ENCODE measurements at regions not wholly inside any gene's neighbourhood (a gene's known extent, or its start where the extent isn't known, plus 50 kb on each side); places are given as distances from the start of the nearest gene placed in this dataset.
"Not testable (repeated sequence)": the region's sequence is repeated elsewhere in the genome, so short reads cannot be mapped to it uniquely, and the experiment has no call there.

GRCh38 chr3:99562138-99562537, 76.3 kb upstream of the COL8A1 start:
- Histone ChIP-seq H3K79me2 (ENCODE audit: control insufficient read depth, insufficient read depth, low read length, unreplicated experiment) (no peaks in the 10 kb centered on the region), H3K27ac (ENCODE audit: low read depth, low read length) (peak overlapping the region; percentile 67; the same call in 1 of the 2 replicates), H3K4me1 (ENCODE audit: control insufficient read depth, insufficient read depth, low read length, unreplicated experiment) (peaks cover 21% of the 10 kb centered on the region), H2AFZ (ENCODE audit: low read length, unreplicated experiment) (no peak overlapping the region), H3K36me3 (ENCODE audit: insufficient read depth, low read length) (no peaks in the 10 kb centered on the region), H3K4me3 (ENCODE audit: low read depth, low read length) (no peak overlapping the region), H3K27me3 (ENCODE audit: insufficient read depth, low read length) (no peaks in the 10 kb centered on the region)

GRCh38 chr3:99561056-99561455, 77.3 kb upstream of the COL8A1 start:
- Histone ChIP-seq H3K4me1 (ENCODE audit: control insufficient read depth, insufficient read depth, low read length, unreplicated experiment) (peaks cover 21% of the 10 kb centered on the region), H3K36me3 (ENCODE audit: insufficient read depth, low read length) (no peaks in the 10 kb centered on the region), H3K27ac (ENCODE audit: low read depth, low read length) (no peak overlapping the region), H3K4me3 (ENCODE audit: low read depth, low read length) (no peak overlapping the region), H2AFZ (ENCODE audit: low read length, unreplicated experiment) (no peak overlapping the region), H3K27me3 (ENCODE audit: insufficient read depth, low read length) (no peaks in the 10 kb centered on the region), H3K79me2 (ENCODE audit: control insufficient read depth, insufficient read depth, low read length, unreplicated experiment) (no peaks in the 10 kb centered on the region)

GRCh38 chr3:99559196-99559595, 79.2 kb upstream of the COL8A1 start:
- no peaks in the 10 kb centered on the region for H3K79me2 ChIP-seq (ENCODE audit: control insufficient read depth, insufficient read depth, low read length, unreplicated experiment)
- no peak overlapping the region for H2AFZ ChIP-seq (ENCODE audit: low read length, unreplicated experiment)
- no peaks in the 10 kb centered on the region for H3K36me3 ChIP-seq (ENCODE audit: insufficient read depth, low read length)
- no peak overlapping the region for H3K4me3 ChIP-seq (ENCODE audit: low read depth, low read length)
- H3K27ac ChIP-seq (ENCODE audit: low read depth, low read length) = no peak overlapping the region
- H3K27me3 ChIP-seq (ENCODE audit: insufficient read depth, low read length) = no peaks in the 10 kb centered on the region
- peaks cover 18% of the 10 kb centered on the region for H3K4me1 ChIP-seq (ENCODE audit: control insufficient read depth, insufficient read depth, low read length, unreplicated experiment)

- not testable (repeated sequence) for H3K36me3 ChIP-seq (ENCODE audit: insufficient read depth, low read length); H3K4me3 ChIP-seq (ENCODE audit: low read depth, low read length); H2AFZ ChIP-seq (ENCODE audit: low read length, unreplicated experiment); H3K27ac ChIP-seq (ENCODE audit: low read depth, low read length); H3K27me3 ChIP-seq (ENCODE audit: insufficient read depth, low read length); H3K4me1 ChIP-seq (ENCODE audit: control insufficient read depth, insufficient read depth, low read length, unreplicated experiment); H3K79me2 ChIP-seq (ENCODE audit: control insufficient read depth, insufficient read depth, low read length, unreplicated experiment)
Measured at GRCh38 chr3:99555885-99556284, 82.5 kb upstream of the COL8A1 start.

GRCh38 chr3:99551520-99551919, 86.9 kb upstream of the COL8A1 start:
- Histone ChIP-seq H3K4me1 (ENCODE audit: control insufficient read depth, insufficient read depth, low read length, unreplicated experiment) (peaks cover 14% of the 10 kb centered on the region), H3K4me3 (ENCODE audit: low read depth, low read length) (no peak overlapping the region)

DNA sequence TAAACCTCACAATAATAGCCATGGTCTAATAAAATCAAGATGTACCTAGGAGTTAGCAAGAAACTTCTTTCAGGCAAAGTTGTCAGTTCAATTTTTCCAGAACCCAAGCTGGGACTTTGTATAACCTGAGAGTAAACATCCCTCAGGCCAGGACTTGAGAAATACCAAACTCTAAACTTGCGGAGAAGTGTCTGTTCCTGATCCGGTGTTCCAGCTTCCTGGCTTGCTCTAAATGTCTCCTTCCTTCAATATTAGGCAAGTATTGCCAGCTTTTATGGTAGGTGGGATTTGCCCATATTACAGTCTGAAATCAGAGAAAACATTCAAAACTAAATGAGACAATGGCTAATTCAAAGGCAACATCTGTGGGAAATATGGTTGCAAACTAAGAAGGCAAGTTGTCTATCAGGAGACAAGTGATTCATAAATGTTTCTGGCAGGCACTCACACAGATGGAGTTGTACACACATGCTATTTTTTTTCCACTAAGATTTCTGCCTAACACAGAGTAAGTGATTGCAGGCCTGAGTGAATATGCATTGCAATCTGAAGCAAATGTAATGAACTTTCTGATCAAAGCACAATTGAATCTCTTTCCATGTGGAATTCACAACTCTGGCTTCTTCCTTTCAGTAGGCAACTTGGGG, 88.3 kb upstream of the COL8A1 start:
- no peak overlapping the region for H3K27ac ChIP-seq (ENCODE audit: low read depth, low read length)
- H3K4me3 ChIP-seq (ENCODE audit: low read depth, low read length) = no peak overlapping the region
- no peaks in the 10 kb centered on the region for H3K36me3 ChIP-seq (ENCODE audit: insufficient read depth, low read length)
- H3K79me2 ChIP-seq (ENCODE audit: control insufficient read depth, insufficient read depth, low read length, unreplicated experiment) = no peaks in the 10 kb centered on the region
- H3K27me3 ChIP-seq (ENCODE audit: insufficient read depth, low read length) = no peaks in the 10 kb centered on the region
- H2AFZ ChIP-seq (ENCODE audit: low read length, unreplicated experiment) = no peak overlapping the region
- H3K4me1 ChIP-seq (ENCODE audit: control insufficient read depth, insufficient read depth, low read length, unreplicated experiment) = peaks cover 26% of the 10 kb centered on the region

More at GRCh38 chr3:99551520-99551919, 86.9 kb upstream of the COL8A1 start:
- Histone ChIP-seq H2AFZ (ENCODE audit: low read length, unreplicated experiment) (no peak overlapping the region), H3K27me3 (ENCODE audit: insufficient read depth, low read length) (no peaks in the 10 kb centered on the region), H3K79me2 (ENCODE audit: control insufficient read depth, insufficient read depth, low read length, unreplicated experiment) (no peaks in the 10 kb centered on the region), H3K27ac (ENCODE audit: low read depth, low read length) (no peak overlapping the region), H3K36me3 (ENCODE audit: insufficient read depth, low read length) (no peaks in the 10 kb centered on the region)

DNA sequence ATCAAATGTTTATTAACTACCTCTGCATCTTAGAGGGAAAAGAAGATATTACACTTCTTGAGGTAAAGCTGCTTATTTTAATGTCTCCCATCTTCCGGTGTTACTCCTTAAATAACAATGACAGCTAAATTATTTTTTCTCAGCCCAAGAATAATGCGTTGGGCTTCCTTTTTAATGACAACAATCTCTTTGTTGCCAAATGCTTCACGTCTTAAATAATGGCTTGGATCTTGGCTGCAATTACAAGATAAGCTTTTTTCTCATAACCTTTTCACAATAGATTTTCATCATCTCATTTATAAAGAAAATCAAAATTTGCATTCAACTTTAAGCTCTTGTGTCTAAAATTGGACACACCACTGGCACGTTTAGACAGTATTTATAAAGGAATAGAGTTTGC, 89.2 kb upstream of the COL8A1 start:
- Histone ChIP-seq H3K27me3 (ENCODE audit: insufficient read depth, low read length) (no peaks in the 10 kb centered on the region), H3K36me3 (ENCODE audit: insufficient read depth, low read length) (no peaks in the 10 kb centered on the region), H3K4me1 (ENCODE audit: control insufficient read depth, insufficient read depth, low read length, unreplicated experiment) (peaks cover 35% of the 10 kb centered on the region), H3K4me3 (ENCODE audit: low read depth, low read length) (no peak overlapping the region), H2AFZ (ENCODE audit: low read length, unreplicated experiment) (no peak overlapping the region), H3K27ac (ENCODE audit: low read depth, low read length) (no peak overlapping the region), H3K79me2 (ENCODE audit: control insufficient read depth, insufficient read depth, low read length, unreplicated experiment) (no peaks in the 10 kb centered on the region)

- Histone ChIP-seq H3K79me2 (ENCODE audit: control insufficient read depth, insufficient read depth, low read length, unreplicated experiment) (no peaks in the 10 kb centered on the region), H3K4me3 (ENCODE audit: low read depth, low read length) (no peak overlapping the region), H3K27ac (ENCODE audit: low read depth, low read length) (no peak overlapping the region), H3K27me3 (ENCODE audit: insufficient read depth, low read length) (no peaks in the 10 kb centered on the region), H3K4me1 (ENCODE audit: control insufficient read depth, insufficient read depth, low read length, unreplicated experiment) (peaks cover 40% of the 10 kb centered on the region), H2AFZ (ENCODE audit: low read length, unreplicated experiment) (no peak overlapping the region), H3K36me3 (ENCODE audit: insufficient read depth, low read length) (no peaks in the 10 kb centered on the region)
Measured at GRCh38 chr3:99548674-99549073, 89.7 kb upstream of the COL8A1 start.

DNA sequence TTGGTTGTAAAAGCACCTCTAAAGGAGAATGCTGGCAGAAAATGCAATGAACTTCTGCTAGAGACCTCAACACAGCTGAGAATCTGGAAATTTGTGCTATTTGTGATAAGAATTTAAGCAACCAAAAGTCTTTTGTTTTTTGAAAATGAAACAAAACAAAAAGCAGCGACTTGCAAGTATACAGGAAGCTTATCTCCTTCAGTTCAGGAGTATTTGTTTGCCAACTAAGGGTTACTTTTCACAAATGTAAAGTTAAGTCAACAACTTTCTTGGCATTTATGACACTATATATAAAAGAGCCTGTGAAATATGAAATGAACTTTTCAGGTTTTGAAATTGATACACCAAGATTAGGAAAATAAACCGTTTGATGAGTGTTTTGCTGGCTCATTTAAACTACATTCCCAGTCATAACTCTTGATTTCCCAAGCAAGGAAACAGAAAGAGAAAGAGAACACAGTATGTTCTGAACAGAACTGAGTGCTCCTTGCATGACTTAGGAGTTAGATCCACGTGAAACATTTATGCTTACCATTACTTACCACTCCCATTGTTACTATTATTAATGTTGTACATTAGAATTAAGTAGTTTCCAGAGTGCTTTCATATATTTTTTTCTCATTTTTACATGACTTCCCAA, 92.3 kb upstream of the COL8A1 start:
- Histone ChIP-seq H3K36me3 (ENCODE audit: insufficient read depth, low read length) (no peaks in the 10 kb centered on the region), H3K4me1 (ENCODE audit: control insufficient read depth, insufficient read depth, low read length, unreplicated experiment) (peaks cover 53% of the 10 kb centered on the region), H3K79me2 (ENCODE audit: control insufficient read depth, insufficient read depth, low read length, unreplicated experiment) (no peaks in the 10 kb centered on the region), H3K27ac (ENCODE audit: low read depth, low read length) (peak overlapping the region; percentile 88), H2AFZ (ENCODE audit: low read length, unreplicated experiment) (peak overlapping the region; percentile 95), H3K27me3 (ENCODE audit: insufficient read depth, low read length) (no peaks in the 10 kb centered on the region), H3K4me3 (ENCODE audit: low read depth, low read length) (peak overlapping the region; percentile 72)

DNA sequence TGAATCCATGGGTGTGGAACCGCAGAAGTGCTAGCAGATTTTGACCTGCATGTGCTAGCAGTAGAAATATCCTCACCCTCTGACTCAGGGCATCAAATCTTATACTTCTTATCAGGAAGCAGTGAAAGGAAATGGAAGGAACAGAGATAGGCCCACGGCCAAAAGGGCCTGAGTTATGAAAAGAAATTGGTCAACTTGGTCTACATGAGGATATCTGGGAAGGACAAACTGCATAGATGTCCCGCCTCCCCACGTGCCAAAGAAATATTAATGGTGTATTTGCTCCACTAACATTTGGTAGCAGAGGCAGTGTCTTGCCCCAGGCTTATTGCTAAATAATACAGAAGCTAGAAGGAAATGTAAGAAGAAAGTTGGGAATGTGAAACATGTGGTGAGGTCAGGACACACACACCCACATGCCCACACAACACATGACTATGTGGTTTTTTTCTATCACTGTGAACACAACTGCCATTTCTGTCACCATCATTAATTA, 93.6 kb upstream of the COL8A1 start:
- no peaks in the 10 kb centered on the region for H3K27me3 ChIP-seq (ENCODE audit: insufficient read depth, low read length)
- H3K4me1 ChIP-seq (ENCODE audit: control insufficient read depth, insufficient read depth, low read length, unreplicated experiment) = peaks cover 53% of the 10 kb centered on the region
- peak overlapping the region; percentile 88 for H3K27ac ChIP-seq (ENCODE audit: low read depth, low read length)
- H2AFZ ChIP-seq (ENCODE audit: low read length, unreplicated experiment) = peak overlapping the region; percentile 95
- no peaks in the 10 kb centered on the region for H3K36me3 ChIP-seq (ENCODE audit: insufficient read depth, low read length)
- no peaks in the 10 kb centered on the region for H3K79me2 ChIP-seq (ENCODE audit: control insufficient read depth, insufficient read depth, low read length, unreplicated experiment)
- H3K4me3 ChIP-seq (ENCODE audit: low read depth, low read length) = peak overlapping the region; percentile 72; the same call in 1 of the 2 replicates

DNA sequence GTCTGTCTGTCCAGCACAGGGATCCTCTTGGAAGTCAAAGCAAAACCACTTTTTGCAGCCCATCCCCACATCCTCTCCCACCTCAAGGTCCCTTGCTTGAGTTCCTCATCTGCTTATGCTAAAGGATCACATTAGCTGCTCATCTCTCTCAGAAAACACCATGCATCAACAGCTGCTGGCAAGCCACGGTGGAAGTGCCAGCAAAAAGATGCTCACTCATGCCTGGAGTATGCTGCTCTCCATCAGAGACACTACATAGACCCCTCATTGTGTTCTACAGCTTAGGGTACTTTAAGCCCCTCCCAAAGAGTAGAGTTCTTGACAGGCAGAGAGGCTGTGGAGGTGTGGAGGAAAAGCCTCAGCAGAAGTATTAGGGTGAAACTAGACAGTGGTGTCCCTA, 94.6 kb upstream of the COL8A1 start:
- Histone ChIP-seq H3K36me3 (ENCODE audit: insufficient read depth, low read length) (no peaks in the 10 kb centered on the region), H3K27me3 (ENCODE audit: insufficient read depth, low read length) (no peaks in the 10 kb centered on the region), H2AFZ (ENCODE audit: low read length, unreplicated experiment) (peak overlapping the region; percentile 47), H3K79me2 (ENCODE audit: control insufficient read depth, insufficient read depth, low read length, unreplicated experiment) (no peaks in the 10 kb centered on the region), H3K27ac (ENCODE audit: low read depth, low read length) (peak overlapping the region; percentile 88), H3K4me1 (ENCODE audit: control insufficient read depth, insufficient read depth, low read length, unreplicated experiment) (peaks cover 52% of the 10 kb centered on the region), H3K4me3 (ENCODE audit: low read depth, low read length) (no peak overlapping the region)
